ENCODE measurements at regions not wholly inside any gene's neighbourhood (a gene's known extent, or its start where the extent isn't known, plus 50 kb on each side); places are given as distances from the start of the nearest gene placed in this dataset.

GRCh38 chr10:83678850-83679249 lies 460.5 kb upstream of the GHITM start:
- no peak for DNase-seq

GRCh38 chr10:83680470-83680891 lies 458.8 kb upstream of the GHITM start:
- no peak for DNase-seq

GRCh38 chr10:83682414-83682813 lies 456.9 kb upstream of the GHITM start:
- DNase-seq, result no peak

GRCh38 chr10:83685458-83685857 lies 453.9 kb upstream of the GHITM start:
- DNase-seq, result no peak

- DNase-seq, result no peak
Measured at GRCh38 chr10:83691791-83692596, 447.3 kb upstream of the GHITM start.

- no peak for DNase-seq
Measured at GRCh38 chr10:83698899-83699298, 440.4 kb upstream of the GHITM start.

GRCh38 chr10:83701799-83702198 lies 437.5 kb upstream of the GHITM start:
- DNase-seq, result no peak

- no peak for DNase-seq
Measured at GRCh38 chr10:83702731-83703130, 436.6 kb upstream of the GHITM start.

- DNase-seq, result no peak
Measured at GRCh38 chr10:83706120-83706519, 433.2 kb upstream of the GHITM start.

- no peak for DNase-seq
Measured at GRCh38 chr10:83706952-83707582, 432.2 kb upstream of the GHITM start.

- DNase-seq, result no peak
Measured at GRCh38 chr10:83713423-83713822, 425.9 kb upstream of the GHITM start.

- no peak for DNase-seq
Measured at GRCh38 chr10:83723080-83723479, 416.2 kb upstream of the GHITM start.

- no peak for DNase-seq
Measured at GRCh38 chr10:83724471-83725241, 414.7 kb upstream of the GHITM start.

GRCh38 chr10:83725567-83725966 lies 413.7 kb upstream of the GHITM start:
- no peak for DNase-seq

GRCh38 chr10:83734278-83734677 lies 405.0 kb upstream of the GHITM start:
- no peak for DNase-seq

- DNase-seq, result no peak
Measured at GRCh38 chr10:83736008-83736407, 403.3 kb upstream of the GHITM start.

GRCh38 chr10:83750604-83751003 lies 388.7 kb upstream of the GHITM start:
- DNase-seq, result no peak

- DNase-seq, result no peak
Measured at GRCh38 chr10:83753490-83753889, 385.8 kb upstream of the GHITM start.

- no peak for DNase-seq
Measured at GRCh38 chr10:83754857-83755256, 384.5 kb upstream of the GHITM start.

GRCh38 chr10:83760142-83760541 lies 379.2 kb upstream of the GHITM start:
- no peak for DNase-seq

GRCh38 chr10:83764666-83765065 lies 374.6 kb upstream of the GHITM start:
- no peak for DNase-seq

GRCh38 chr10:83765731-83766130 lies 373.6 kb upstream of the GHITM start:
- DNase-seq, result no peak

GRCh38 chr10:83769281-83769820 lies 370.0 kb upstream of the GHITM start:
- no peak for DNase-seq
